LHCN-M2 (cell line): ENCODE measurements at regions not wholly inside any gene's neighbourhood (a gene's known extent, or its start where the extent isn't known, plus 50 kb on each side); places are given as distances from the start of the nearest gene placed in this dataset.
"Not testable (repeated sequence)": the region's sequence is repeated elsewhere in the genome, so short reads cannot be mapped to it uniquely, and the experiment has no call there.

Source experiments
- DNase-seq: peaks from one replicate; pipeline ENCODE4 v3.0.0-alpha.2; 2012; ENCODE audit warnings: low read depth

GRCh38 chr2:195003881-195004471 is 653.0 kb upstream of the SLC39A10 start:
- DNase-seq, result peak; percentile 33

DNA sequence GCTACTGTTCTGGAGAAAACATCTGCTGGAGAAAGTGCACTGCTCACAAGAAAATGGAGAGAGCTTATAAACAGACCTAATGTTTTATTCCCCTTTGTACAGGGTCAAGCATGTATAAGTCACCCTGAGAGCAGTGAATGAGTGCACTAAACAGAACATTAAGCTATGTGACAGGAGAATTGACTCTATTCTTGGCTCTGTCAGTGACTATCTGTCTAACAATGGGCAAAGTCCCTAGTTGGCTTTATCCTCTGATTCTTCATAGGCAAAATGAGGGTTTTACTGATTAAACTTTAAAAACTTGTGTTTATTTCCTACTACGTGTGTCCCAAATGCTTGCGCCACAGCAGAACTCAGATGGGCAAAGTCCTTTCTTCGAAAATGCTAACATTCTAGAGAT is 655.1 kb upstream of the SLC39A10 start:
- DNase-seq, result no peak

DNA sequence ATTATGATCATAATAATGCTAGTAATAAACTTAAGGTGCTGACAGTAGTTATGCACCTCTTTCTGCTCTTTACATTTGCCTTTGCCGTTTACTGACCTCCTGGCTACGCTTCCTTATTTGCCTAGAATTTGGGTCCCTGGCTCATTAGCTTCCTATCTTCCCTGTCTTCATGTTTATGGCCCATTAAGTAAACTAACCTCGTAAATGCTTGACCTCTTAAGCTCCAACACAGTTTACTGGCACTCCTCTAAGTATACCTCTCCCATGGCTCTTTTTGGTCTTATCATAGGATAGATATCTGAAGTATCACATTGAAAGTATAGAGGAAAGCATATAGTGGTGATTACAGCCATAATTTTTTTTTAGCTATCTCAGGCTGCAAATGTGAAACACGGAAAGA is 657.3 kb upstream of the SLC39A10 start:
- no peak for DNase-seq

GRCh38 chr2:194992648-194993047 is 664.4 kb upstream of the SLC39A10 start:
- peak; percentile 12 for DNase-seq

- DNase-seq, result no peak
Observed at GRCh38 chr2:194985258-194985657, 671.8 kb upstream of the SLC39A10 start.

DNA sequence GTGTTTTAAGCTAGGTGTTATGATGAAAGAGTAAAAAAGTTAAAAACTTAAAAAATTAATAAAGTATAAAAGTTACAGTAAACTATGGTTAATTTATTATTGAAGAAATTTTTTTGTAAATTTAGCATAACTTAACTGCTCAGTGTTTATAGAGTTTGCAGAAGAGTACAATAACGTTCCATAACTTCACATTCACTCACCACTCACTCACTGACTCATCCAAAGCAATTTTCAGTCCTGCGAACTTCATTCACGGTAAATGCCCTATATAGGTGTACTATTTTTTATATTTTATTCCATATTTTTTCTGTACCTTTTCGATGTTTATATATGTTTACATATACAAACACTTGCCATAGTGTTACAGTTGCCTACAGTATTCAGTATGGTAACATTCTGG is 694.8 kb upstream of the SLC39A10 start:
- no peak for DNase-seq

DNA sequence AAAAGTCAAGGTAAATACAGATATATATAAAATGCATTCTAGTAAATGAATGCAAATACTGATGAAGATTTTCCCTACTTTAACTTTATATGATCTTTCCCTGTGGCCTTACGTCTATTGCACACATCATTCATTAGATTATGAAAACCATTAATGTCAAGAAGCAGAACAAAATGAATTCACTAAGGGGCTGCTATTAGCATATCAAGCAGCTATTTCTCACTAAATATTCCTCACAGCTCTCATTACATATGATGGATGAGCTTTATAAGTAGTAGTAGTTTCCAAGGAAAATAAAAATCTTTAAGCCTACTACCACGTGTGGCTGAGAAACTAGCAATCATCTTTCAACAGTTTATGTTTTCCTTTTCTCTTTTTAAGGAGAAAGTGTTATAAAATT is 702.8 kb upstream of the SLC39A10 start:
- DNase-seq, result no peak

DNA sequence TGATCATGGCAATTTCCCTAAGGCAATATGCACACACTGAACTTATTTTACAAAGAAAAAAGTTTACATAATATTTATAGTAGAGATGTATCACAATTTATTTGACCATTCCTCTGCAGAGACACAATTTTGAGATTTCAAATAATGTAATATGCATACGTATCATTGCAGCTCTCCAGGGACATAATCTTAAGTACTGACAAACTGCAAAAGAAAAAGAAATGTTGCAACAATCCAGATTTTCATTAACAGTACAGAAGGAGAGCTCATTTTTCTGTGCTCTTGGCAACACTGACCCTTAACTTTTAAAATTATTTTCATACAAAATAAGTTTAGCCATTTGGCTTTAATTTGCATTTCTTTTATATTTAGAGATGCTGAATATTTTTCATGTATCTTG is 710.2 kb upstream of the SLC39A10 start:
- DNase-seq, result no peak

GRCh38 chr2:194938066-194938465 is 719.0 kb upstream of the SLC39A10 start:
- DNase-seq, result no peak

- no peak for DNase-seq
Observed at GRCh38 chr2:194927489-194927888, 729.5 kb upstream of the SLC39A10 start.

GRCh38 chr2:194926873-194927272 is 730.2 kb upstream of the SLC39A10 start:
- DNase-seq, result no peak

DNA sequence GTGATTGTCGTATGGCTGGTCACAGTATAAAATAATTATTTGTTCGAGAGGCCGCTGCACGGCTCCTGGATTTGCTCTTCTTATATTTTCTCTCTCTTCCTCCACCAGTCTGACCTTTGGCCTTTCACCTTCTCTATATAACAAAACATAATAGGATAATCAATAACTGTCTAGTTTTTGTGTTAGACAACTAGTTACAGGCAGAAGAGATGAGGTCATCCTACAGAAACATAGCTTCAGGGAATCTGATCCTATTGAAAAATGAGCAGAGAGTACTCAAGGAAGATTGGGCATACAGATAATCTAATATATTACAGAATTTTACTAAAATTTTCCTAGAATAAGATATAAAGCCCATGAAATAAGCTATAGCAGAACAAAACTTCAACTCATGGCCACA is 731.3 kb upstream of the SLC39A10 start:
- no peak for DNase-seq

GRCh38 chr2:194917519-194917918 is 739.5 kb upstream of the SLC39A10 start:
- no peak for DNase-seq

DNA sequence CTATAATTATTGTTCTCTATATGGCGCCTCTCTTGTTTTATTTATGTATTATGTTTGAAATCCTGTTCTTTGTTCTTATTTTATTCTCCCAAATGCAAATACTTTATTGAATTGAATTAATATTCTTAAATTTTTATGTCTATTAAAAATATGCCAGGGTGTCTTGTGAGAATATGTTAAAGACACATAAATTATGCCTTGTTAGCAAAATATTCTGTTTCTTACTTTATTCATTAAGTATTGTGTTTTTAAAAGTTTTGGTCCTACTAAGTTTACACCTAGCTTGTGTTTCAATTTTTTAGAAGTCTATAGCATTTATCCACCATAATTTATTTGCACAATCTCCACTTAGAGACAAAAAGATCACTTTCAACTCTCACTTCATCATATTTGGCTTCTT is 741.5 kb upstream of the SLC39A10 start:
- DNase-seq, result no peak

DNA sequence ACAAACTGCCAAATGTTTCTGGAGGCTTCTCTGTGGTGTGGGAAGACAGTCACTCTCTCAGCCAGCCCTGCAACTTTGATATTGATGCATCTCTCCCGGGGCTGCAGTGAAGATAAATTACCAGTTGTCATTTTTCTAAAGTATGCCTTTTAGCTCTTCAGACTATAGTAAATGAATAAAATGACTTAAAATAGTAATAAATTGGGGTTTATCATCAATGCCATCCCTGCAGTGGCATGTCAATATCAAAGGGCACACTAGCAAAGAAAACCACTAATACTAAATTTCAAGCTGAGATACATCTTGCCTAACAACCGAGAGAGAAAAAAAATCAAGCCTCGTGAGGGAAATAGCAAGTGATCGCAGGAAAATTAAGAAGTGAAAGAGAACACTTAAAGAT is 749.5 kb upstream of the SLC39A10 start:
- DNase-seq, result no peak

DNA sequence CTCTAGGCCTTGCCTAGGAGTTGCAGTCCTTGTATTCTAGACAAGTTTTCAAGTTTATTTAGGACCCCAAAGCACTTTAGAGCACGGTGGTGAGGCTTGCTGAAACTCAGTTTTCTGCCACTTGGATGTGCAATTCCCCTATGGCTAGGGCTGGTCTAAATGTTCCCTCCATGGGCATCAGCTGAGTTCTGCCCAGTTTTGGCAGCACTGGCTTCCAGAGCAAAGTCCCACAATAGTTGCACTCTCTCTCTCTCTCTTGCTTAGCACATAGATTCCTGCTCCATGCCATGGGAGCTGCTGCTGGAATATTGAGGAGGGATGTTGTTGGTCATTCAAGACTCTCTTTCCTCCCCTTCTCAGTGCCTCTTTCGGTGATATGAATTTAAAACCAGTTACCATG is 760.2 kb upstream of the SLC39A10 start:
- no peak for DNase-seq

DNA sequence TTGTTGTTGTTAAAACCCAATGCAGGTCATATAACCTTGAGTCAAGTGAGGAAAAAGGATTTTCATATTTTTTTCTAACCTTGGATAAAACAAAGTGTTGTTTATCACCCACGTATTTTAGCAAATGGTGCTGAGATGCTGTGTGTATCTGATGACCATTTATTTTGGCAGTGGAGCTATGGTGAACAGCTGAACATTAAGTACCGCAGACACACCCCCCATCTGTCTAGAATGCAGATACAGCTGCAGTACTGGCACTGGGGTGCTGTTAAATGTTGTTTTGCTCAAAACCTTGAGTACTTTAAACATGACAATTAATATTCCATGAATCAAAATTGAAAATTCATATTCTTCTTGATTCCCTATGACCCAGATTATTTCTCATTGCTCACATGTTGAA is 773.3 kb upstream of the SLC39A10 start:
- DNase-seq, result peak; percentile 83

GRCh38 chr2:194870974-194871535 is 786.0 kb upstream of the SLC39A10 start:
- peak; percentile 5 for DNase-seq

- peak; percentile 22 for DNase-seq
Observed at GRCh38 chr2:194867328-194867727, 789.7 kb upstream of the SLC39A10 start.

DNA sequence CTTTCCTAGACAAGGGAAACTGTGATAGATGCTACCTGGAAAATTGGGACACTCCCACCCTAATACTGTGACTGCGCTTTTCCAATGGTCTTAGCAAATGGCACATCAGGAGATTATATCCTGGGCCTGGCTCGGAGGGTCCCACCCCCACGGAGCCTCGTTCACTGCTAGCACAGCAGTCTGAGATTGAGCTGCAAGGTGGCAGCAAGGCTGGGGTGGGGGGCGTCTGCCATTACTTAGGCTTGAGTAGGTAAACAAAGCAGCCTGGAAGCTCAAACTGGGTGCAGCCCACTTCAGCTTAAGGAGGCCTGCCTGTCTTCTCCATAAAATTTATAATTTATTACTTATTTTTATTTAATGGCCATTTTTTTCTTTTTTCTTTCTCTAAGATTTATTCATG is 802.1 kb upstream of the SLC39A10 start:
- no peak for DNase-seq

DNA sequence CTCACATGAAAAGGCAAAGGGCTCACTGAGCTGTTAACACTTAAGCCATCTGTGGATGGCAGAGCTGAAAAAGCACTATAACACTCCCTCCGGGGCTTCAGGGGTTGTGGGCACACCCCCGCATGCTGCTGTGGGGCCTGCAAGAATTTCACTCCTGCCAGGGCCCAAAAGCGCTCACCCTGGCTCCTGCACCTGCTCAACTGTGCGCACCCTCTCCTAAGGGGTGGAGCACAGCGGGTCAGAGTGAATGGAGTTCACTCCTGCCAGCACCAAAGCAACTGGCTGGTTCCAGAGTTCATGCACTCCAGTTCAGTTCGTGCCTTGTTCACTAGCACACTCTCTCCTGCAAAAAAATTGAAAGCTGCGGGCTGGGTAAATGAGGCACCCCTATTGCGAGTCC is 814.2 kb upstream of the SLC39A10 start:
- DNase-seq, result no peak

DNA sequence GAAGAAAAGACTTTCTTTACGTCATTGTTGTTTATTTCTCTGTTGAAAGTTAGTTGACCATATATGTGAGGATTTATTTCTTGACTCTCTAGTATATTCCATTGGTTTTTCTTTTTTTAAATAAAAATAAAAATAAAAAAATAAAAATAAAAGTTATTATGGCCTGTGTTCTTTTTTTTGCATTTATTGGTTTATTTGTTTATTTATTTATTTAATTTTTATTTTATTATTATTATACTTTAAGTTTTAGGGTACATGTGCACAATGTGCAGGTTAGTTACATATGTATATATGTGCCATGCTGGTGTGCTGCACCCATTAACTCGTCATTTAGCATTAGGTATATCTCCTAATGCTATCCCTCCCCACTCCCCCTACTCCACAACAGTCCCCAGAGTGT is 822.7 kb upstream of the SLC39A10 start:
- not testable (repeated sequence) for DNase-seq

GRCh38 chr2:194826241-194826640 is 830.8 kb upstream of the SLC39A10 start:
- DNase-seq, result peak; percentile 55

DNA sequence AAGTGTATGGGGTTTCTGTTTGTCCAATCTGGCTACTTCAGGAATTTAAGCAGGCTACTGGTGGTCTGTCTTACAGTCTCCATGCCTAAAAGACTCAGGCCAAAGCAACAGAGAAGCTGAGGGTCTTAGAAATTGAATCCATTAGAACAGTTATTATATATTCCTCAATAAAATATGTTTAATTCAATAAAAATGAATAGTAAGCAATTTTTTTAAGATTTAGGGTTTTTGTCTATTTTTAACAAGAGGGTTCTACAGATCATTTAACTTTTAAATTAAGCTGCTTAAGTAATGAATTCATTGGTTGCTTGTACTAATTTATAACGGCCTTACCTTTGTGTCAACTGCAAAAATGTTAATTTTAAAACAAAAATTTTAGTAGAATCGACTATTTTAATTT is 832.6 kb upstream of the SLC39A10 start:
- no peak for DNase-seq
